Stimulated activated CD8-positive, alpha-beta memory T cell treated with anti-CD3 and anti-CD28 coated beads, Interleukin-15, amount 100 ng/mL, for 1 hour (primary cell): ENCODE measurements at regions not wholly inside any gene's neighbourhood (a gene's known extent, or its start where the extent isn't known, plus 50 kb on each side); places are given as distances from the start of the nearest gene placed in this dataset.
"Not testable (repeated sequence)": the region's sequence is repeated elsewhere in the genome, so short reads cannot be mapped to it uniquely, and the experiment has no call there.

ENCODE experiments used
- DNase-seq: peaks from one replicate; pipeline ENCODE4 v3.0.0-alpha.2; 2020; ENCODE audit warnings: low read depth

DNA sequence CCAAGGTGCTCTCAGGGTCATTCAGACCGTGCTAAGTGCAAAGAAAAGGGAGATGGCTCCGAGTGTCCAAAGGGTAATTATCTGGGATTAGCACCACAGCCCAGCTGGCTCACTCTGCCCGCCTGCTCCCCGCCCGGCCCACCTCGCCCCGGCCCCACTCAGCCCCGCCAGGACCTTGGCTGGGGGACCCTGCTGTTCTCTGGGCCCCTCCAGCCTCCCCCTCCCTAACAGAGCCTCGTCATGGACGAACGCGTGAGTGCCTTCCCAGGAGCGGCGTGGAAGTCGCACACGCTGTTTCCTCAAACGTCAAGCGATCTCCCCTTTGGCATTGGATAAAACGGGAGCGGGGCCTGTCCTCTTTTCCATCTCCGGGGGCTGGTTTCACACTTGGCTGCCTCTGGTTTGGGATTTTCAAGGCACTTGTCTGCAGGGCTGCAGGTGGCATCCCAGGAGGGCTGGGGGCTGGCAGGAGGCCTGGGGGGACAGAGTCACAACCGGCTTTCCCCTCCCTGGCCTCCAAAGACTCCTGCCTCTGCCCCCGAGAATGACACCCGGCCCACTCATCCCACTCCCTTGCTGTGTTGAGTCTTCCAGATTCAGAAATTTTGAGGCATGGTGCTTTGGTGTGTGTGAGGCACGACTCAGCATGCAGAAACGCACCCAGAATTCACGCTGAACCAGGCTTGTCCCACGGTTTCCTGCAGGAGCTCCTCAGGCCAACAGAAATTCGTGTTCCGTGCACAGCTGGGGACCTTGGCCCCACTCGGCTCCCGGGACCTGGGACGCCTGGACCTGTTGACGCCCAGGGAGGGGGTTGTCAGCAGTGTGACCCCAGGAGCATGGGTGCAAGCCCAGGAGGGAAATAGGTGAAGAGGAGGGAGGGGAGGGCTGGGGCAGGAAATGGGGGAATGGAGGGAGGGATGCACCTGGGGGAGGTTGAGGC lies 110.0 kb downstream of the PDGFA start:
- DNase-seq = no peak

DNA sequence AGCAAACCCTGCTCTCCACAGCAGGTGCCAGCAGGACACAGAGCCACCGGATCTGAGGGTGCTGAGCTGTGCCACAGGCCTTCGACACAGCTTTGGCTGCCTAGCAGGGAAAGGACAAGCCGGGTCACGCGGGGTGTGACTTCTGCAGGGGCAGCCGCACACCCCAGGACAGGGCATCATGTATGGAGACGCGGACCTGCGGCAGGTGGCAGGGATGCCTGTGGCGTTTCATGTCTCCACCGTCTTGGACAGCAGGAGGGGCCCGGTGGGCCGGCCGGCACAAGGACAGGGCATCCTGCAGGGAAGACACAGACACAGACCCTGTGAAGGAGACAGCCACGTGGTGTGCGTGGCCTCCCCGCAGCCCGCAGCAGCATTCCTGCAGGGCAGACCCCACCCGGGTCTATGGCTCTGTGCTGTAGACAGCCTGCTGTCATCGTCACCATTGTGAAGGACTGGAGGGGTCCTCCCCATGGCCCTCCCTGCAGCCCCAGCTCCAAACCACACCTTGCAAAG lies 109.2 kb downstream of the PDGFA start:
- no peak for DNase-seq

DNA sequence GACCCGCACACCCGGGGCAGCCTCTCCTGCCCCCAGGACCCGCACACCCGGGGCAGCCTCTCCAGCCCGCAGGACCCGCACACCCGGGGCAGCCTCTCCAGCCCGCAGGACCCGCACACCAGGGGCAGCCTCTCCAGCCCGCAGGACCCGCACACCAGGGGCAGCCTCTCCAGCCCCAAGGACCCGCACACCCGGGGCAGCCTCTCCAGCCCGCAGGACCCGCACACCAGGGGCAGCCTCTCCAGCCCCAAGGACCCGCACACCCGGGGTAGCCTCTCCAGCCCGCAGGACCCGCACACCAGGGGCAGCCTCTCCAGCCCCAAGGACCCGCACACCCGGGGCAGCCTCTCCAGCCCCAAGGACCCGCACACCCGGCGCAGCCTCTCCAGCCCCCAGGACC lies 108.5 kb downstream of the PDGFA start:
- not testable (repeated sequence) for DNase-seq

DNA sequence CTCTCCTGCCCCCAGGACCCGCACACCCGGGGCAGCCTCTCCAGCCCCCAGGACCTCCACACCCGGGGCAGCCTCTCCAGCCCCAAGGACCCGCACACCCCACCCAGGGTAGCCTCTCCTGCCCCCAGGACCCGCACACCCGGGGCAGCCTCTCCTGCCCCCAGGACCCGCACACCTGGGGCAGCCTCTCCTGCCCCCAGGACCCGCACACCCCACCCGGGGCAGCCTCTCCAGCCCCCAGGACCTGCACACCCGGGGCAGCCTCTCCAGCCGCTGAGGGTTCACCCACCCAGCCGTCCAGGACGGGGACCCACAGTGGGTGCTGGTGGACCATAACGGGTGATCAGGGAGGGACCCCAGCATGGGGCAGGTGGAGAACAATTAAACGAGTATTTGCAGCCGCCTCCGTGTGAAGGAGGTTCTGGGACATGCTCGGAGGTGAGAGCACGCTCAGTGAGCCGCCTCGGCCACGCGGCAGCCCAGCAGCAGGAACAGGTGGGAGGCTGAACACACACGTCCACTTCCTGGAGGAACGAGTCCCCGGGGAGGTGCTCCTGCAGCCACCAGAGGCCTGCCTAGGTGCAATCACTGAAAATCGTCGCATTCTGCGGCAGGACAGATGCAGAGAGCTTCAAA lies 107.9 kb downstream of the PDGFA start:
- no peak for DNase-seq

DNA sequence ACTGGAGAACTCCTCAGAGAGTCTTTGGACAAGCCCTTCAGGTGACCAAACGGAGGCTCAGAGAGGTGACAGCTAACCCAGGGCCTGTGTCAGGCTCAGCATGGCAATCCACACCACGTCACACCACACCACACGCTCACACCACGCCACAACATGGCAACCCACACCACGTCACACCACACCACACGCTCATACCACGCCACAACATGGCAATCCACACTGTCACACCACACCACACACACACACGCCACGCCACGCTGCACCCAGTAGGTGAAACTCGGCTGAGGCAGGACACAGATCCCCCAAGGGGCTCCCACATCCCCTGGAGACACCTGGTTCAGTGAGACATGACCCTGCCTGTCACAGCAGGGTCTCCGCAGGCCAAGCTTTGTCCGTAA lies 107.3 kb downstream of the PDGFA start:
- no peak for DNase-seq

DNA sequence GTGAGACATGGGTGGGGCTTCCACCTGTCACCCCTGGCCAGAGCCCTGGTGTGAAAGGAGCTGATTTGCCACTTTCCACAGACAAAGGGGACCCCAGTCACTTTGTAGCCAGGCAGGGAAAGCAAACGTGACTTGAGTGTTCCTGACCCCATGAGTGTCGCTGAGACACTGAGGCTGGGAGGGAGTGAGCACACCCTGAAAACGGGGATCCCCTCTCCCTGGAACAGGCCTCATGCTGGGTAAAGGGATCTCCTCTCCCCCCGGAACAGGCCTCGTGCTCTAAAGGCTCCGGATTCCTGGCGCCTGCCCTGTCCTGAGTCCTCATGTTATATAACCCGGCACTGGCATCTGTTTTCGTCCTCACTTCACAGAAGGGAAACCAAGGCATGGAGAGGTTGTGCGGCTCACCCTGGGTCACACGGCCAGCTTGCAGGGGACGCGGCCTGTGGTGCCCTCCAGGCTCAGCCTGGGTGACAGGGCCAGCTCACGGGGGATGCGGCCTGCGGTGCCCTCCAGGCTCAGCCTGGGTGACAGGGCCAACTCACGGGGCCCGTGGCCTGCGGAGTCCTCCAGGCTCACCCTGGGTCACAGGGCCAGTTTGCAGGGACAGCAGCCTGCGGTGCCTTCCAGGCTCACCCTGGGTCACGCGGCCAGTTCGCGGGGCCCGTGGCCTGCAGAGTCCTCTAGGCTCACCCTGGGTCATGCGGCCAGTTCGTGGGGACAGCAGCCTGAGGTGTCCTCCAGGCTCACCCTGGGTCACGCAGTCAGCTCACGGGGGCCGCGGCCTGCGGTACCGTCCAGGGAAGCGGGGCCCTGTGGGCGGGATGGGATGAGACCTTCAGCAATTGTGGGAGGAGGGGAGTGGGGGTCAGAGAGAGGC lies 104.7 kb downstream of the PDGFA start:
- no peak for DNase-seq

DNA sequence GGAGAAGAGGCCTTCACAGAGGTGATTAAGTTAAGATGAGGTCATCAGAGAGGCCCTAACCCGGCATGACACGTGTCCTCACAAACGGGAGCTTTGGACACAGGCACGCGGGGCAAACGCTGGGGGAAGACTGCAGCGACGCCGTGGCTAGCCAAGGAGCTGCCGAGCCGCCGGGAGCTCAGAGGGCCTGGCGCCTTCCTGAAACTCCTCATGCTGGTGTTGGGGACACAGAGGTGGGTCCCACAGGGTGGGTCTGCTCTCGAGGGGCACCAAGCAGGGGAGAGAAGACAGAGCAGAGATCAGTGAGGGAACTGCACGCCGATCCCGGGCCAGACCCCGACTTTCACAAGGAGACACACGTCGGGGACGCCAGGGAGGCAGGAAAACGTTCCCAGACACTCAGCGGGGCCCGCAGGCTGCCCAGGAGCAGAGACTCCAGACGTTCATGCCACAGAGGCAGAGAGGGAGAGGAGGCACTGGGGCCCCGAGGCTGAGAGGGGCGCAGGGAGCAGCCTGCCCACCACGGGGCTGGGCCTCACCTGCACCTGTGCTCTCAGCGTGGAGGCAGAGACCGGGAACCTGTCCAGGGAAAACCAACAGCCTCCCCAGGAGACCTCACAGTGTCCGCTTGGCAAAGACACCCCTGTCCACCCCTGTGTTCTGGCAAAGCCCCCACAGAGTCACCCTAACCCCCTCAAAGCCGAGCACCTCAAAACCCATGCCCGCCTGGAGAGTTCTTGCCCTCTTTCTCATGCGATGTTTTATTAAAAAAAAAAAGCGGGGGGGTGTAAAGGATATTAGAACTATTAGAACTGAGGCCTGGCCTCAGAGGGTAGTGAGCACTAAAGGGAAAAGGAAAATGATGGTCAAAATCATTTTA lies 103.8 kb downstream of the PDGFA start:
- DNase-seq = no peak

DNA sequence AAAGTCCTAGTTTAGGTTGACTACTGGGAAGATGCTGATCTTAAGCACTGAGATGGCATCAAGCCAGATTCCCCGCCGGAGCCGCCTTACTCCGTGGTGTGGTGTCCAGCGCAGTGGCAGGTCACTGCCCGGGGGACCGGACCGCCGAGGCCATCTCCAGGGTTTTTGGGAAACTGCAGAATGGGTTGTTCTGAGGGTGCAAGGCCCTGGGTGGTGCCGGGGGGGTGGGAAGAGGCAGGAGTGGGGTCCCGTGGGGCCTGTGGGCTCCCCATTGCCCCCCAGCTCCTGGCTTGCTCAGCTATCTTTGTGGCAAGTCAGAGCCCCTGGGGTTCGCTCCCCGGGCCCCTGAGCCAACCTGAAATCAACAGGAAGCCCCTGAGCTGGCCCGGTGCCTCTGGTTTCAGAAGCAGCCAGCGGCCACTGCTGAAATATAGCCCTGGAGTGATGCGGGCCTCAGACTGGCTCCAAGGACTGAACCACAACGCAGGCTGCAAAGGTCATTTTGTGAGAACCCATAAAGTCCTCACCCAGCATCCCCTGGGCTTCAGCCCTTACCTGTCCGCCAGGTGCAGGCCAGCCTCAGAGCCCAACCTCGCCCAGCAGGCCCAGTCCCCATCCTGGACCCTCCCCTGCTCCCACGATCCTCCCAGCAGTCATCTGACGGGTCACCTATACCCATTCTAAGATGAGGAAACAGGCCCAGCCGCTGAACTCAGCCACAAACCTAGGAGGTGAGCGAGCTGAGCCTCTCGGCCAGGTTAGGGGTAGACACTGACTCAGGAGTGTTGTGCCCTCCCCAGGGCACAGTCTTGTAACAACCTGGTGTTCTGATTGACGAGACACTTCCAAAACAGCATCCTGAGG lies 102.7 kb downstream of the PDGFA start:
- no peak for DNase-seq

DNA sequence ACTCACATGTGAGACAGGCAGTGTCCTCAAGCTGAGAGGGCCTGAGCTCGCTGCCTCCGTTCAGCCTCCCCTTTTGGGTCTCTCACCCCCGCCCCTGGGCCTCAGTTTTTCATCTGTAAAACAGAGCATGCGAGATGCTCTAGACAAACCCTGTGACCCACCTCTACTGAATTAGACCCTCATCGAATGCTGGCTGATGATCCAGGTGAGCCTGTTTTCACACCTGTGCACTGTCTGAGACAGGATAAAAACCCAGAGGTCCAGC lies 102.1 kb downstream of the PDGFA start:
- no peak for DNase-seq

DNA sequence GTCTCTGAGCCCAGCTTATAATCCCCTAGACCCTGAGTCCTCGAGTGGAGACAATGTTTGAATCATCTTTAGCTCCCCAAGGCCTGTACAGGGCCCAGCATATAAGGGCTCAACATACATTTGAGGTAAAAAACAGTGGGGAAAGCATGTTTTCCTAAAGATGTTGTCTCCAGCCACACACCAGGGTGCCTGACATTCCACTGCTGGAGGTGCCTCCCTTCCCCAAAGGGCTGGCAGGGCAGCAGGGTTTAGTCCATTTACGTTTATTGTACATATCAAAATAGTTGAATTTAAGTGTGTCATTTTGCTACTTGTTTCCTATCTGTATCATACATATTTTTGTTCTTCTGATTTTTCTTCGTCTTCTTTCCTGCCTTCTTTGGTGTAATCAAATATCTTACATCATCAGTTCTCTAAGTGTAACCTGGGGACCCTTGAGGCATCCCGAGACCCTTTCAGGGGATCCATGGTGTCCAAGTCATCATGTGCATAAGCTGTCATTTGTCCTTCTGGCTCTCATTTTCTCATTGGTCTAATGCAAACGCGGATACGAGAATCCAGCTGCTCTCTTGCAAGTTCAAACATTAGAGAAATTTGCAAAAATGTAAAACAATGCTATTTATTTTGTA lies 101.6 kb downstream of the PDGFA start:
- DNase-seq = no peak

DNA sequence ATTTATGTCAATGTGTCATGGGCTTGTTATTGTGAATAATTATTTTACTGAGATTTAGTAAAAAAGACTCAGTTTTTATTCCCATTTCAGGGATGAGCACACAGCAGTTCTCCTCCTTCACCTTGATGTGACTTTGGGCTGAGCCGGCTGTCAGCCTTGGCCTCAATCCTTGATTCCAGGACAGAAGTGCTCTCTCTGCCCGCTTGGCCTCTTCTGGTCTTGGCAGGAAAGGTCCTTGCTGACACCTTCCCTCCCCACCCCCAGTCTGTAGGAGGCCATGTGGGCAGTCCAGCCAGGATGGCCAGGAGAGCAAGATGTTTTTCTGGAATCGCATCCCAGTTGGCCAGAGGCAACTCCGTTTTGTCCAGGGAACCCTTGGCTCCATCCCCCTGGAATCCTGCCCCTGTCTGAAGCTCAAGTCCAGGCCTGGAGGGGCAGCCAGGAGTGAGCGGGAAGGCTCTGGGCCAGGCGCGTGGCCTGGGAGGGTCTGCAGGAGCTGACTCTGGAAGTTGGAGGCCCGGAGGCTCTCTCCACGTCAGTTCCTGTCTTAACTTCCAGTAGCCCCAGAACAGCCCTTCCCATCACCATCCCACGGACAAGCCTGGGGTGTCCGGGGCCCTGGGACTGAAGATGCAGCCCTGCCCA lies 100.9 kb downstream of the PDGFA start:
- no peak for DNase-seq

DNA sequence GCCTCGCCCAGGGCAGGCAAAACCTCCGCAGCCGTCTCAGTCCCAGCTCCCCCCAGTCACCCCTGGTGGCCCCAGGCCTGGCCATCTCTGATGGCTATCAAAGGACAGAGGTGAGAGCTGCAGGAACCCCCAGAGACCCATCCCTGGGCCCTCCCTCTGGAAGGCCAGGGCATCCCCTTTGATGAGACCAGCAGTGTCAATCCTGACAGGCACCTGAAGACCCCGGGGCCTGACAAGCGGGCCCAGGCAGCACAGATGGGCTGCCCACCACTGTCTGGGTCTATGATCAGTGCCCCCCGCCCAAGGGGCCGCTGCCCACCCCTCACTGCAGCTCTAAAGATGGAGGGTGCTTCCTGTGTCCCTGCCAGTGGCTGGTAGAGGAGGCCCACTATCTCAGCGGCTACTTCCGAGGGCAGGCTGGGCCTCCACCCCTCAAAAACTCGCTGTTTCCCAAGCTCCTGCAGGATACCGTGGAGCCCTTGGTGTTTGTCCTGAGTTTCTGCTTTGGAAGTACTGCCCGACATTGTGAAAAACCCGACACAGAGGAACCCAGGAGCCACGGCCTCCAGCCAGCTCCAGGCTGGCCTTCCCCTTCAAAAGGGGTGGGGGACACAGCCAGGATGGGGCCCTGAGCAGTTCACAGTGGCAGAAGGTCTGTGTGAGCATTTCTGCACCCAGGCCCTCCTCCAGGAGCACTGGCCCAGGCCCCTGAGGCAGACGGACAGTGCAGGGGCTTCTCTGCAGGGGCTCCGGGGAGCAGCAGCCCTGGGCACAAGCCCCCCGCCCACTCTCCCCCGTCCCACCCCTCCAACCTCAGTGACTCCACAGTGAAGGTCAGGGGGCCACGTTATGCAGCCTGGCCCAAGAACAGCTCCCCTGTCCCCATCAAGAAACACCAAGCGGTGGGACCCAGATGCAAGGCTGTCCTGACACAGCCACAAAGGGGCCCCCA lies 99.2 kb downstream of the PDGFA start:
- DNase-seq = no peak

DNA sequence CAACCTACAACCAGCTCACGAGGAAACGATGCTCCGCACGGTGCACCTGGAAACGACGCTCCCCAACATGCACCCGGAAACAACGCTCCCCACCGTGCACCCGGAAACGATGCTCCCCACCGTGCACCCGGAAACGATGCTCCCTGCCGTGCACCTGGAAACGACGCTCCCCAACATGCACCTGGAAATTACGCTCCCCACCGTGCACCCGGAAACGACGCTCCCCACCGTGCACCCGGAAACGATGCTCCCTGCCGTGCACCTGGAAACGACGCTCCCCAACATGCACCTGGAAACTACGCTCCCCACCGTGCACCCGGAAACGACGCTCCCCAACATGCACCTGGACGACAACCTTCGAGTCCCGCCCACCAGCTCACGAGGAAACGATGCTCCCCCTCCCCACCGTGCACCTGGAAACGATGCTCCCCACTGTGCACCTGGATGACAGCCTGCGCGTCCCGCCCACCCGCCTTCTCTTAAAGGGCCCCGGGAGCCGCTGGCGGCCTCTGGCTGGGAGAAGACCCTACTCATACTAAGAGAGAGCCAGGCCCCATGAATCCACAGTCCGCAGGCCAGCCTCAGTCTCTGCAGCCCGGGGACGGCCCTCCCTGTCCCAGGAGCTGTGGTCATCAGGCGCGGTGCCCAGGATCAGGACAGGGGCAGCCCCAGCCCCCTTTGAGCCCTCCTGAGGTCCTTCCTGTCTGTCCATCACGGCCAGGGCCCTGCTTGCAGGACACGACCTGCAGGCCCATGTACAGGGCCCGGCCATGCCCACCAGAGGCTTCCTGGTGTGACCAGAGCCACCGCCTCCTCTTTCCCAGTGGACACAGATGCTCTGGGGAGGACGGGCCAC lies 98.3 kb downstream of the PDGFA start:
- no peak for DNase-seq

DNA sequence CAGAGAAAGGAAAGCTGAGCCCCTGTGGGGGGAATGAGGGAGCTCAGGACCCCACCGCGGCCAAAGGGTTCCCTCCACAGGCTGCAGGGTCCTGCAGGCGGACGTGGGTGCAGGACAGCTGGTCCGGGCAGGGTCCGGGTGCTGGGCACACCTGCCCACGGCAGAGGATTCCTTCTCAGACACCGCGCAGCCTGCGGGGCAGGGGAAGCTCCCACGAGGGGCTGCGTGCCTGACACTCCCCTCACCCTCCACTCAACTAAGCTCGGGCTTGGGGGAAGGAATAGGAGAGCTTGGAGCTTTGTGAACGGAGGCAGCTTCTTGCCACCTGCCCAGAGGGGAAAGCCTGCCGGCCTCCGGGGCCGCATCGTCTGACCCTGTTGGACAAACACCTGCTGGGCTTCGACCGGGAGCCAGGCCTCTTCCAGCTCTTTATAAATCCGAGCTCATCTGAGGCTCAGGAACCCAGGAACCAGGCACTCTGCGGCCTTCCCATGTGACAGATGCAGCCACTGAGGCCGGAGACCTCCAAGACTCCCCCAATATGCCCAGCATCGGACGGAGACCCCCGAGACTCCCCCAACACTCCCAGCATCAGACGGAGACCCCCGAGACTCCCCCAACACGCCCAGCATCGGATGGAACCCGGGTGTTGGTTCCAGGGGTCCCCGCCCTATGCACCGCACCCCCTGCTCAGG lies 97.3 kb downstream of the PDGFA start:
- no peak for DNase-seq

DNA sequence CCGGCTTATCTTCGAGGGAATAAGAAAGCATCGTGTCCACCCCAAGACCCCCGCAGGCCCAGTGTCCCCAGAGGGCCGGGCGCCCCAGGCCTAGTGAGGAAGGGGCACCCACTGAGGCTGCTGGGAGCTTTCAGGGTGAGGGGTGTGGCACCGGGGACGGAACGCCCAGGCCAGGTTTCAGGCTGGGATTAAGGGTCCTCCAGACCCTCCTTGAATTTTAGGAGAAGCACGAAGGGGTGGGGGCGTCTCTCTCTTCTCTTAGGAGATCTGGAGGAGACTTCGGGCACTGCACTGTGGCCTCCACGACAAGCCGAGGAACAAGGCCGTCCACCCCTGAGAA lies 96.8 kb downstream of the PDGFA start:
- DNase-seq = no peak

DNA sequence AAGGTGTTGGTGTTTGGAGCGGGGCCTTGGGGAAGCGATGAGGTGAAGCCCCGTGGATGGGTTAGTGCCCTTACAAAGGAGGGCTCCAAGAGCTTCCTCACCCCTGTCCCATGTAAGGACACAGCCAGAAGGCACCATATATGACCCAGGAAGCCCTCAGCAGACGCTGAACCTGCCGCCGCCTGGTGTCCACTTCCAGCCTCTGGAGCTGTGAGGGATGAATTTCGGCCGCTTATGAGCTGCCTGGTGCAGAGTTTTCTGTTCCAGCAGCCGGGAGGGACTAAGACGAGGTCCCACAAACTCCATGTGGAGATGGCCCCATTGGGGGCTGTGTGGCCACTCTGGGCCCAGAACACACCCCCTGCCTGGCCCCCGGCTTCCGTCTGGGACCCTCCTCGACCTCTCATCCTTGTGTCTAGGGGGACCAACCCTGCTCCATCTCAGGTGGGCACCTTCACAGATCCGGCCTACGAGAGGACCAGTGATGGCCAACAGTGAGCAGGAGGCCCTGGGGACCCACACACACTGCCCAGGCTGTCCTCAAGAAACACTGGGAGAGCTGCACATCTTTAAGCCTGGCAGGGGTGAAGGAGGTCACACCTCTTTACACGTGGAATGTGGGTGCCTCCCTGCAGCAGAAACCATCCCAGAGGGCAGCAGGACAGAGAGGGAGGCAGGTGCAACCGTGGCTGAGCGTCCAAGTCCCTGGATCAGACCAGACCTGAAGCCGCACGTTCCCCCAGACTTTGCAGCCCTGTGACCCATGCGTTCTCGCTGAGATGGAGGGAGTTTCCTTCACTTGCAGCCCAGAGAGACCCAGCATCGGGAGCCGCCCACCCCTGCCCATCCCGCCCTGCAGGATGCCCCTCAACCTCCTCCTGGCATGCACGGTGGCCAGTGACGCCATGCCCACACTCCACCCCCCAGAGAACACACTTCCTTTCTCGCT lies 96.1 kb downstream of the PDGFA start:
- no peak for DNase-seq
